Activated T-cell treated with anti-CD3 and anti-CD28 coated beads, Interleukin-2, amount 50 U/mL, for 4 hours (primary cell): ENCODE measurements at regions not wholly inside any gene's neighbourhood (a gene's known extent, or its start where the extent isn't known, plus 50 kb on each side); places are given as distances from the start of the nearest gene placed in this dataset.

Experiments
- ATAC-seq, 2 donors: fragments of 200-7000 bp; cut with Tn5 transposase; one replicate each; pipeline ENCODE4 v1.10.0; 2021
- DNase-seq: peaks from one replicate; pipeline ENCODE4 v3.0.0-alpha.2; 2020
- H3K27me3 Mint-ChIP-seq: one replicate; pipeline ENCODE4 v1.8.0; 2021; ENCODE audit warnings: low read depth, mixed read lengths
- H3K36me3 Mint-ChIP-seq: one replicate; pipeline ENCODE4 v1.8.0; 2022; ENCODE audit warnings: mixed read lengths; ENCODE audit not compliant: insufficient read depth
- H3K4me1 Mint-ChIP-seq: one replicate; pipeline ENCODE4 v1.8.0; 2021; ENCODE audit warnings: low read depth, mixed read lengths
- H3K4me3 Mint-ChIP-seq: one replicate; pipeline ENCODE4 v1.8.0; 2021; ENCODE audit warnings: mild to moderate bottlenecking, moderate library complexity, mixed read lengths
- H3K9me3 Mint-ChIP-seq: one replicate; pipeline ENCODE4 v1.8.0; 2021; ENCODE audit warnings: mixed read lengths

GRCh38 chr9:107868186-107868585 is 378.6 kb upstream of the KLF4 start:
- ATAC-seq (no peak), DNase-seq (no peak)
- H3K36me3 Mint-ChIP-seq = no peaks in the 10 kb centered on the region
- H3K9me3 Mint-ChIP-seq = peaks cover 3% of the 10 kb centered on the region
- H3K4me3 Mint-ChIP-seq = no peak overlapping the region
- H3K4me1 Mint-ChIP-seq = no peaks in the 10 kb centered on the region
- no peaks in the 10 kb centered on the region for H3K27me3 Mint-ChIP-seq

GRCh38 chr9:107867738-107868137 is 378.2 kb upstream of the KLF4 start:
- Mint-ChIP-seq H3K36me3 (no peaks in the 10 kb centered on the region), H3K4me3 (no peak overlapping the region), H3K27me3 (no peaks in the 10 kb centered on the region), H3K4me1 (no peaks in the 10 kb centered on the region), H3K9me3 (peaks cover 3% of the 10 kb centered on the region)
- ATAC-seq (no peak), DNase-seq (no peak)

- no peaks in the 10 kb centered on the region for H3K27me3 Mint-ChIP-seq
- H3K36me3 Mint-ChIP-seq = no peaks in the 10 kb centered on the region
- no peak overlapping the region for H3K4me3 Mint-ChIP-seq
These were observed 377.2 kb upstream of the KLF4 start for GRCh38 chr9:107866711-107867311.

GRCh38 chr9:107863396-107863795 is 373.8 kb upstream of the KLF4 start:
- Mint-ChIP-seq H3K36me3 (no peaks in the 10 kb centered on the region), H3K9me3 (peaks cover 3% of the 10 kb centered on the region), H3K4me3 (no peak overlapping the region), H3K27me3 (no peaks in the 10 kb centered on the region), H3K4me1 (no peaks in the 10 kb centered on the region)
- ATAC-seq = no peak
- DNase-seq = no peak

More at GRCh38 chr9:107866711-107867311, 377.2 kb upstream of the KLF4 start:
- ATAC-seq (no peak), DNase-seq (no peak)
- no peaks in the 10 kb centered on the region for H3K4me1 Mint-ChIP-seq
- H3K9me3 Mint-ChIP-seq = peaks cover 3% of the 10 kb centered on the region

GRCh38 chr9:107862881-107863280 is 373.3 kb upstream of the KLF4 start:
- H3K36me3 Mint-ChIP-seq = no peaks in the 10 kb centered on the region
- no peaks in the 10 kb centered on the region for H3K4me1 Mint-ChIP-seq
- DNase-seq = no peak
- no peaks in the 10 kb centered on the region for H3K27me3 Mint-ChIP-seq
- H3K9me3 Mint-ChIP-seq = peaks cover under 1% of the 10 kb centered on the region
- H3K4me3 Mint-ChIP-seq = no peak overlapping the region
- no peak for ATAC-seq

GRCh38 chr9:107862323-107862722 is 372.8 kb upstream of the KLF4 start:
- ATAC-seq (no peak), DNase-seq (no peak)
- Mint-ChIP-seq H3K9me3 (no peaks in the 10 kb centered on the region), H3K36me3 (no peaks in the 10 kb centered on the region), H3K4me3 (no peak overlapping the region), H3K27me3 (no peaks in the 10 kb centered on the region), H3K4me1 (no peaks in the 10 kb centered on the region)

GRCh38 chr9:107861075-107861474 is 371.5 kb upstream of the KLF4 start:
- Mint-ChIP-seq H3K4me3 (no peak overlapping the region), H3K27me3 (no peaks in the 10 kb centered on the region), H3K9me3 (no peaks in the 10 kb centered on the region), H3K4me1 (no peaks in the 10 kb centered on the region), H3K36me3 (no peaks in the 10 kb centered on the region)
- DNase-seq (no peak), ATAC-seq (no peak)

- H3K4me3 Mint-ChIP-seq = no peak overlapping the region
- H3K36me3 Mint-ChIP-seq = no peaks in the 10 kb centered on the region
- no peak for ATAC-seq
- H3K4me1 Mint-ChIP-seq = no peaks in the 10 kb centered on the region
- no peak for DNase-seq
- H3K9me3 Mint-ChIP-seq = no peaks in the 10 kb centered on the region
- no peaks in the 10 kb centered on the region for H3K27me3 Mint-ChIP-seq
These were observed 368.7 kb upstream of the KLF4 start for GRCh38 chr9:107858260-107858659.

GRCh38 chr9:107856633-107857032 is 367.1 kb upstream of the KLF4 start:
- ATAC-seq (no peak), DNase-seq (no peak)
- Mint-ChIP-seq H3K4me3 (no peak overlapping the region), H3K27me3 (no peaks in the 10 kb centered on the region), H3K4me1 (no peaks in the 10 kb centered on the region), H3K9me3 (no peaks in the 10 kb centered on the region), H3K36me3 (no peaks in the 10 kb centered on the region)

- ATAC-seq = no peak
These were observed 365.6 kb upstream of the KLF4 start for GRCh38 chr9:107855164-107855563.

GRCh38 chr9:107853461-107853860 is 363.9 kb upstream of the KLF4 start:
- Mint-ChIP-seq H3K4me1 (no peaks in the 10 kb centered on the region), H3K36me3 (no peaks in the 10 kb centered on the region), H3K9me3 (peaks cover 6% of the 10 kb centered on the region), H3K4me3 (no peak overlapping the region), H3K27me3 (no peaks in the 10 kb centered on the region)
- DNase-seq (no peak), ATAC-seq (no peak)

More at GRCh38 chr9:107855164-107855563, 365.6 kb upstream of the KLF4 start:
- H3K4me1 Mint-ChIP-seq = no peaks in the 10 kb centered on the region
- H3K9me3 Mint-ChIP-seq = peaks cover under 1% of the 10 kb centered on the region
- no peak for DNase-seq
- no peaks in the 10 kb centered on the region for H3K27me3 Mint-ChIP-seq
- no peak overlapping the region for H3K4me3 Mint-ChIP-seq
- H3K36me3 Mint-ChIP-seq = no peaks in the 10 kb centered on the region

GRCh38 chr9:107852891-107853290 is 363.3 kb upstream of the KLF4 start:
- no peaks in the 10 kb centered on the region for H3K4me1 Mint-ChIP-seq

GRCh38 chr9:107850653-107851052 is 361.1 kb upstream of the KLF4 start:
- Mint-ChIP-seq H3K36me3 (no peaks in the 10 kb centered on the region), H3K4me1 (no peaks in the 10 kb centered on the region), H3K9me3 (peaks cover 6% of the 10 kb centered on the region), H3K4me3 (no peak overlapping the region), H3K27me3 (no peaks in the 10 kb centered on the region)
- DNase-seq (no peak), ATAC-seq (no peak)

More at GRCh38 chr9:107852891-107853290, 363.3 kb upstream of the KLF4 start:
- Mint-ChIP-seq H3K4me3 (no peak overlapping the region), H3K9me3 (peaks cover 6% of the 10 kb centered on the region), H3K27me3 (no peaks in the 10 kb centered on the region), H3K36me3 (no peaks in the 10 kb centered on the region)
- no peak for ATAC-seq
- DNase-seq = no peak

- DNase-seq = no peak
These were observed 358.7 kb upstream of the KLF4 start for GRCh38 chr9:107847978-107848964.

GRCh38 chr9:107842530-107842929 is 353.0 kb upstream of the KLF4 start:
- H3K9me3 Mint-ChIP-seq = peaks cover 4% of the 10 kb centered on the region
- no peak overlapping the region for H3K4me3 Mint-ChIP-seq
- no peak for ATAC-seq
- H3K36me3 Mint-ChIP-seq = no peaks in the 10 kb centered on the region
- H3K27me3 Mint-ChIP-seq = no peaks in the 10 kb centered on the region
- no peaks in the 10 kb centered on the region for H3K4me1 Mint-ChIP-seq
- no peak for DNase-seq

More at GRCh38 chr9:107847978-107848964, 358.7 kb upstream of the KLF4 start:
- no peaks in the 10 kb centered on the region for H3K36me3 Mint-ChIP-seq
- no peak overlapping the region for H3K4me3 Mint-ChIP-seq
- H3K9me3 Mint-ChIP-seq = peaks cover 6% of the 10 kb centered on the region
- no peaks in the 10 kb centered on the region for H3K4me1 Mint-ChIP-seq
- H3K27me3 Mint-ChIP-seq = no peaks in the 10 kb centered on the region
- ATAC-seq = no peak
